DMS 273 (cell line): ENCODE measurements at regions not wholly inside any gene's neighbourhood (a gene's known extent, or its start where the extent isn't known, plus 50 kb on each side); places are given as distances from the start of the nearest gene placed in this dataset.
"Not testable (repeated sequence)": the region's sequence is repeated elsewhere in the genome, so short reads cannot be mapped to it uniquely, and the experiment has no call there.

ENCODE experiments used
- DNase-seq: peaks from one replicate; lab custom pipeline; 2025; ENCODE audit not compliant: unreplicated experiment; lab: John Stamatoyannopoulos, UW

GRCh38 chr2:3037196-3038194 lies 340.1 kb downstream of the EIPR1 start:
- no peak for DNase-seq

GRCh38 chr2:3036432-3037125 lies 341.0 kb downstream of the EIPR1 start:
- no peak for DNase-seq

- DNase-seq, result no peak
Observed at GRCh38 chr2:3035385-3036050, 342.1 kb downstream of the EIPR1 start.

GRCh38 chr2:3034856-3035255 lies 342.8 kb downstream of the EIPR1 start:
- no peak for DNase-seq

GRCh38 chr2:3034396-3034795 lies 343.2 kb downstream of the EIPR1 start:
- DNase-seq, result no peak

- DNase-seq, result no peak
Observed at GRCh38 chr2:3033315-3033714, 344.3 kb downstream of the EIPR1 start.

GRCh38 chr2:3030791-3031190 lies 346.8 kb downstream of the EIPR1 start:
- not testable (repeated sequence) for DNase-seq

- no peak for DNase-seq
Observed at GRCh38 chr2:3025984-3026383, 351.6 kb downstream of the EIPR1 start.

GRCh38 chr2:3025261-3025660 lies 352.4 kb downstream of the EIPR1 start:
- DNase-seq, result no peak

GRCh38 chr2:3024401-3024935 lies 353.1 kb downstream of the EIPR1 start:
- no peak for DNase-seq

- DNase-seq, result no peak
Observed at GRCh38 chr2:3023531-3023930, 354.1 kb downstream of the EIPR1 start.

GRCh38 chr2:3022841-3023372 lies 354.7 kb downstream of the EIPR1 start:
- no peak for DNase-seq

- no peak for DNase-seq
Observed at GRCh38 chr2:3021720-3022119, 355.9 kb downstream of the EIPR1 start.

GRCh38 chr2:3010001-3010400 lies 367.6 kb downstream of the EIPR1 start:
- no peak for DNase-seq

- DNase-seq, result no peak
Observed at GRCh38 chr2:3009483-3009882, 368.1 kb downstream of the EIPR1 start.

- DNase-seq, result no peak
Observed at GRCh38 chr2:3009005-3009404, 368.6 kb downstream of the EIPR1 start.

GRCh38 chr2:3008561-3008960 lies 369.1 kb downstream of the EIPR1 start:
- no peak for DNase-seq

- DNase-seq, result no peak
Observed at GRCh38 chr2:3007135-3007534, 370.5 kb downstream of the EIPR1 start.

GRCh38 chr2:3005859-3006501 lies 371.6 kb downstream of the EIPR1 start:
- DNase-seq, result no peak
